ENCODE measurements at regions not wholly inside any gene's neighbourhood (a gene's known extent, or its start where the extent isn't known, plus 50 kb on each side); places are given as distances from the start of the nearest gene placed in this dataset.

DNA sequence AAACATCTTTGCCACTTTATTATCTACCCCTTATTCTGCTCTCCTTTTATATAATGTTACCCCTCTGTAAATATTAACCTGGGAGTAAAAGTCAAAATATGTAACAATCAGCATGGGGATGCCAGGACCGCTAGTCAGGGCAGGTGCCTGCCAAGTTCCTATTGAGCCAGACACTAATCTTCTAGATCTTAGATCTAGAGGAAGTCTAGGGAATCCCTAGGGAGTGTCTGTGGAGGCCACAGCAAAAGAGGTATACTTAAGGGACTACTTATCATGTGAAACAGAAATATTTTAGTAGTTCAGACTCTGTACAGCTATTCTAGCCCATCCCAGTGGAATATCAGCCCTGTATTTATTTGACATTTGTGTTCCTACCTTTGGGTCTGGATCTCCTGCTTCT, 600.8 kb upstream of the CDH2 start:
- TF ChIP-seq CTCF (IDR thresholded peaks at IDR 0.05) (no peak), POLR2A (IDR thresholded peaks at IDR 0.05) (no peak)
